ENCODE measurements at regions not wholly inside any gene's neighbourhood (a gene's known extent, or its start where the extent isn't known, plus 50 kb on each side); places are given as distances from the start of the nearest gene placed in this dataset.

- no peaks in the 10 kb centered on the region for H3K36me3 Mint-ChIP-seq
- no peak for ATAC-seq
- H3K27me3 Mint-ChIP-seq = peaks cover 33 to 54% of the 10 kb centered on the region in 2 donors
These were observed 51.9 kb upstream of the COMTD1 start for GRCh38 chr10:75287697-75288096.

GRCh38 chr10:75286901-75287300, 51.1 kb upstream of the COMTD1 start:
- ATAC-seq = peak in 1 of 2 donors; percentile 7
- no peak for DNase-seq (ENCODE audit: low spot score)
- H3K27ac Mint-ChIP-seq = no peak overlapping the region
- H3K27me3 Mint-ChIP-seq = peaks cover 33 to 62% of the 10 kb centered on the region in 2 donors
- H3K4me1 Mint-ChIP-seq (ENCODE audit: low read depth in 2 of 2) = peaks cover 0 to 2% of the 10 kb centered on the region in 2 donors
- H3K36me3 Mint-ChIP-seq = no peaks in the 10 kb centered on the region
- H3K4me3 Mint-ChIP-seq = no peak overlapping the region
- H3K9me3 Mint-ChIP-seq = no peaks in the 10 kb centered on the region

More at GRCh38 chr10:75287697-75288096, 51.9 kb upstream of the COMTD1 start:
- no peaks in the 10 kb centered on the region for H3K9me3 Mint-ChIP-seq
- no peak overlapping the region for H3K27ac Mint-ChIP-seq
- H3K4me1 Mint-ChIP-seq (ENCODE audit: low read depth in 2 of 2) = peaks cover 0 to 2% of the 10 kb centered on the region in 2 donors
- no peak for DNase-seq (ENCODE audit: low spot score)
- no peak overlapping the region for H3K4me3 Mint-ChIP-seq

Data from natural killer cell treated with Interleukin-12 subunit alpha and Interleukin-12 subunit beta and Interleukin-15 and Interleukin-18, amount 100 ng/mL, for 72 hours (primary cell).